ENCODE measurements at regions not wholly inside any gene's neighbourhood (a gene's known extent, or its start where the extent isn't known, plus 50 kb on each side); places are given as distances from the start of the nearest gene placed in this dataset.
A peak's percentile ranks its signal among the peaks of the same experiment; 100 is the strongest.
"Not testable (repeated sequence)": the region's sequence is repeated elsewhere in the genome, so short reads cannot be mapped to it uniquely, and the experiment has no call there.

GRCh38 chr14:19072518-19072917 lies 105.3 kb downstream of the POTEM start:
- POLR2A ChIA-PET (ENCODE audit: low non-redundant PET); BruUV-seq (replicated peaks); CTCF ChIA-PET: not testable (repeated sequence)

GRCh38 chr14:19088632-19089031 lies 121.4 kb downstream of the POTEM start:
- CTCF ChIA-PET; H3K36me3 ChIP-seq (ENCODE audit: insufficient read depth, low read length, poor library complexity, severe bottlenecking); DNase-seq (ENCODE audit: low spot score); H3K4me1 ChIP-seq (ENCODE audit: insufficient read depth, low read length, poor library complexity, severe bottlenecking); H3K4me3 ChIP-seq (ENCODE audit: low read depth, low read length, poor library complexity, severe bottlenecking); H3K27me3 ChIP-seq (replicated peaks; ENCODE audit: insufficient read depth, low read depth, low read length, poor library complexity); BruUV-seq (replicated peaks); intact Hi-C loops (cut with micrococcal nuclease; ENCODE audit: unreplicated experiment); H3K27ac ChIP-seq (ENCODE audit: low read depth, low read length, poor library complexity, severe bottlenecking); H3K9me3 ChIP-seq (ENCODE audit: low read depth, low read length, poor library complexity, severe bottlenecking); POLR2A ChIA-PET (ENCODE audit: low non-redundant PET): not testable (repeated sequence)

More at GRCh38 chr14:19072518-19072917, 105.3 kb downstream of the POTEM start:
- H3K4me1 ChIP-seq (ENCODE audit: insufficient read depth, low read length, poor library complexity, severe bottlenecking); DNase-seq (ENCODE audit: low spot score); H3K27me3 ChIP-seq (replicated peaks; ENCODE audit: insufficient read depth, low read depth, low read length, poor library complexity); H3K4me3 ChIP-seq (ENCODE audit: low read depth, low read length, poor library complexity, severe bottlenecking); H3K36me3 ChIP-seq (ENCODE audit: insufficient read depth, low read length, poor library complexity, severe bottlenecking); H3K27ac ChIP-seq (ENCODE audit: low read depth, low read length, poor library complexity, severe bottlenecking); H3K9me3 ChIP-seq (ENCODE audit: low read depth, low read length, poor library complexity, severe bottlenecking); intact Hi-C loops (cut with micrococcal nuclease; ENCODE audit: unreplicated experiment): not testable (repeated sequence)

GRCh38 chr14:19093227-19093626 lies 126.0 kb downstream of the POTEM start:
- BruUV-seq (replicated peaks); POLR2A ChIA-PET (ENCODE audit: low non-redundant PET): not testable (repeated sequence)

GRCh38 chr14:19094731-19095130 lies 127.5 kb downstream of the POTEM start:
- POLR2A ChIA-PET (ENCODE audit: low non-redundant PET); H3K27me3 ChIP-seq (replicated peaks; ENCODE audit: insufficient read depth, low read depth, low read length, poor library complexity); CTCF ChIA-PET; H3K4me3 ChIP-seq (ENCODE audit: low read depth, low read length, poor library complexity, severe bottlenecking); BruUV-seq (replicated peaks); H3K4me1 ChIP-seq (ENCODE audit: insufficient read depth, low read length, poor library complexity, severe bottlenecking); H3K36me3 ChIP-seq (ENCODE audit: insufficient read depth, low read length, poor library complexity, severe bottlenecking); intact Hi-C loops (cut with micrococcal nuclease; ENCODE audit: unreplicated experiment); H3K27ac ChIP-seq (ENCODE audit: low read depth, low read length, poor library complexity, severe bottlenecking); DNase-seq (ENCODE audit: low spot score): not testable (repeated sequence)
- peaks cover 12% of the 10 kb centered on the region for H3K9me3 ChIP-seq (ENCODE audit: low read depth, low read length, poor library complexity, severe bottlenecking)

More at GRCh38 chr14:19093227-19093626, 126.0 kb downstream of the POTEM start:
- H3K4me1 ChIP-seq (ENCODE audit: insufficient read depth, low read length, poor library complexity, severe bottlenecking); H3K27ac ChIP-seq (ENCODE audit: low read depth, low read length, poor library complexity, severe bottlenecking); H3K36me3 ChIP-seq (ENCODE audit: insufficient read depth, low read length, poor library complexity, severe bottlenecking); H3K9me3 ChIP-seq (ENCODE audit: low read depth, low read length, poor library complexity, severe bottlenecking); CTCF ChIA-PET; H3K27me3 ChIP-seq (replicated peaks; ENCODE audit: insufficient read depth, low read depth, low read length, poor library complexity); H3K4me3 ChIP-seq (ENCODE audit: low read depth, low read length, poor library complexity, severe bottlenecking); DNase-seq (ENCODE audit: low spot score); intact Hi-C loops (cut with micrococcal nuclease; ENCODE audit: unreplicated experiment): not testable (repeated sequence)

- CTCF ChIA-PET; intact Hi-C loops (cut with micrococcal nuclease; ENCODE audit: unreplicated experiment); DNase-seq (ENCODE audit: low spot score); BruUV-seq (replicated peaks); H3K27me3 ChIP-seq (replicated peaks; ENCODE audit: insufficient read depth, low read depth, low read length, poor library complexity); H3K4me3 ChIP-seq (ENCODE audit: low read depth, low read length, poor library complexity, severe bottlenecking); POLR2A ChIA-PET (ENCODE audit: low non-redundant PET); H3K4me1 ChIP-seq (ENCODE audit: insufficient read depth, low read length, poor library complexity, severe bottlenecking); H3K36me3 ChIP-seq (ENCODE audit: insufficient read depth, low read length, poor library complexity, severe bottlenecking); H3K27ac ChIP-seq (ENCODE audit: low read depth, low read length, poor library complexity, severe bottlenecking): not testable (repeated sequence)
- peaks cover 12% of the 10 kb centered on the region for H3K9me3 ChIP-seq (ENCODE audit: low read depth, low read length, poor library complexity, severe bottlenecking)
These were observed 127.9 kb downstream of the POTEM start for GRCh38 chr14:19095167-19095566.

GRCh38 chr14:19096467-19096866 lies 129.2 kb downstream of the POTEM start:
- CTCF ChIA-PET; H3K36me3 ChIP-seq (ENCODE audit: insufficient read depth, low read length, poor library complexity, severe bottlenecking); POLR2A ChIA-PET (ENCODE audit: low non-redundant PET); BruUV-seq (replicated peaks); DNase-seq (ENCODE audit: low spot score); H3K4me3 ChIP-seq (ENCODE audit: low read depth, low read length, poor library complexity, severe bottlenecking); H3K27ac ChIP-seq (ENCODE audit: low read depth, low read length, poor library complexity, severe bottlenecking); H3K27me3 ChIP-seq (replicated peaks; ENCODE audit: insufficient read depth, low read depth, low read length, poor library complexity); intact Hi-C loops (cut with micrococcal nuclease; ENCODE audit: unreplicated experiment); H3K4me1 ChIP-seq (ENCODE audit: insufficient read depth, low read length, poor library complexity, severe bottlenecking): not testable (repeated sequence)
- peaks cover 12% of the 10 kb centered on the region for H3K9me3 ChIP-seq (ENCODE audit: low read depth, low read length, poor library complexity, severe bottlenecking)

GRCh38 chr14:19096876-19097275 lies 129.6 kb downstream of the POTEM start:
- H3K4me1 ChIP-seq (ENCODE audit: insufficient read depth, low read length, poor library complexity, severe bottlenecking); H3K4me3 ChIP-seq (ENCODE audit: low read depth, low read length, poor library complexity, severe bottlenecking); POLR2A ChIA-PET (ENCODE audit: low non-redundant PET); DNase-seq (ENCODE audit: low spot score); H3K27ac ChIP-seq (ENCODE audit: low read depth, low read length, poor library complexity, severe bottlenecking); H3K27me3 ChIP-seq (replicated peaks; ENCODE audit: insufficient read depth, low read depth, low read length, poor library complexity); CTCF ChIA-PET; H3K36me3 ChIP-seq (ENCODE audit: insufficient read depth, low read length, poor library complexity, severe bottlenecking); BruUV-seq (replicated peaks); intact Hi-C loops (cut with micrococcal nuclease; ENCODE audit: unreplicated experiment): not testable (repeated sequence)
- H3K9me3 ChIP-seq (ENCODE audit: low read depth, low read length, poor library complexity, severe bottlenecking): peaks cover 12% of the 10 kb centered on the region

- H3K27me3 ChIP-seq (replicated peaks; ENCODE audit: insufficient read depth, low read depth, low read length, poor library complexity); CTCF ChIA-PET; BruUV-seq (replicated peaks); H3K4me3 ChIP-seq (ENCODE audit: low read depth, low read length, poor library complexity, severe bottlenecking); intact Hi-C loops (cut with micrococcal nuclease; ENCODE audit: unreplicated experiment); H3K4me1 ChIP-seq (ENCODE audit: insufficient read depth, low read length, poor library complexity, severe bottlenecking); H3K36me3 ChIP-seq (ENCODE audit: insufficient read depth, low read length, poor library complexity, severe bottlenecking); H3K27ac ChIP-seq (ENCODE audit: low read depth, low read length, poor library complexity, severe bottlenecking); POLR2A ChIA-PET (ENCODE audit: low non-redundant PET): not testable (repeated sequence)
- H3K9me3 ChIP-seq (ENCODE audit: low read depth, low read length, poor library complexity, severe bottlenecking): peaks cover 12% of the 10 kb centered on the region
- peak; percentile 0 for DNase-seq (ENCODE audit: low spot score)
These were observed 130.1 kb downstream of the POTEM start for GRCh38 chr14:19097306-19097705.

Data from A673 (cell line).